A549 (cell line): ENCODE measurements at regions not wholly inside any gene's neighbourhood (a gene's known extent, or its start where the extent isn't known, plus 50 kb on each side); places are given as distances from the start of the nearest gene placed in this dataset.

Experiments
- ATAC-seq, 2 experiments: fragments of 200-7000 bp in 1 of 2; fragments of >200 bp in 1 of 2; cut with Nextera tagmentation in 1 of 2; cut with Tn5 transposase in 1 of 2; 3 replicates each; pipeline versions ENCODE4 v1.8.0 to v1.9.1; 2018 to 2020; ENCODE audit warnings: mild to moderate bottlenecking in 1 of 2, moderate library complexity in 1 of 2
- CTCF ChIA-PET: fragments of 300-600 bp; sonication (Branson Sonifier 250); formaldehyde crosslinking; extraction: SDS; loops from one replicate; lab custom pipeline; 2021; ENCODE audit warnings: antibody characterized with exemption, inconsistent platforms; lab: Yijun Ruan, JAX
- POLR2A ChIA-PET: fragments of 350-600 bp; formaldehyde crosslinking; extraction: SDS; loops from one replicate; lab custom pipeline; 2021; ENCODE audit warnings: antibody characterized with exemption, inconsistent platforms; lab: Yijun Ruan, JAX
- DNase-seq, 2 experiments: peaks; one replicate each; pipeline versions ENCODE4 v3.0.0 to v3.0.0-alpha.2; 2011 to 2016; ENCODE audit warnings: low read depth in 1 of 2, low spot score in 1 of 2
- FAIRE-seq: peaks from 2 replicates; lab custom pipeline; 2011; peaks lifted over from hg19 to GRCh38; lab: Jason Lieb, UNC
- H3K27ac ChIP-seq, 2 experiments: fragments of >200 bp; sonication (Bioruptor Twin); formaldehyde crosslinking; 3 replicates each; pipeline ENCODE4 v1.5.1; 2016 to 2017
- H3K4me1 ChIP-seq: fragments of >200 bp; sonication (Bioruptor Twin); formaldehyde crosslinking; 3 replicates; pipeline ENCODE4 v1.6.1; 2016
- H3K4me2 ChIP-seq: fragments of >200 bp; sonication (Bioruptor Twin); formaldehyde crosslinking; 3 replicates; pipeline ENCODE4 v1.6.1; 2016
- H3K4me3 ChIP-seq: fragments of >200 bp; sonication (Bioruptor Twin); formaldehyde crosslinking; 3 replicates; pipeline ENCODE4 v1.5.1; 2016
- H3K9me3 ChIP-seq: fragments of >200 bp; sonication (Bioruptor Twin); formaldehyde crosslinking; 3 replicates; pipeline ENCODE4 v1.6.1; 2016
- ATOH8 ChIP-seq: fragments of 250-450 bp; sonication (Bioruptor Pico); IDR thresholded peaks from 2 replicates; pipeline ENCODE4 v1.5.0; 2020; ENCODE audit warnings: low read depth, mild to moderate bottlenecking, moderate library complexity
- BHLHE40 ChIP-seq: IDR thresholded peaks from 2 replicates; pipeline ENCODE4 v1.6.1; 2012; ENCODE audit warnings: low read depth, low read length, inconsistent platforms
- EP300 ChIP-seq, 2 experiments: fragments of >200 bp; sonication (Bioruptor Twin); formaldehyde crosslinking; IDR thresholded peaks; 2 replicates in 1 of 2; 3 replicates in 1 of 2; pipeline ENCODE4 v1.6.1; 2016 to 2017
- ESRRA ChIP-seq: fragments of 150-350 bp; IDR thresholded peaks from 2 replicates; pipeline ENCODE4 v1.6.1; 2014; ENCODE audit warnings: mild to moderate bottlenecking, low read length, borderline replicate concordance
- FOXS1 ChIP-seq: fragments of 250-450 bp; sonication (Bioruptor Pico); IDR thresholded peaks from 2 replicates; pipeline ENCODE4 v1.5.0; 2020; ENCODE audit warnings: mild to moderate bottlenecking, moderate library complexity
- HDAC2 ChIP-seq: fragments of 200-600 bp; sonication (generic); IDR thresholded peaks from 2 replicates; pipeline ENCODE4 v1.6.1; 2016
- HMGXB4 ChIP-seq: fragments of 250-450 bp; sonication (Bioruptor Pico); IDR thresholded peaks from 2 replicates; pipeline ENCODE4 v1.5.0; 2021; ENCODE audit warnings: mild to moderate bottlenecking, moderate library complexity, borderline replicate concordance
- HOXA7 ChIP-seq: fragments of 250-450 bp; sonication (Bioruptor Pico); IDR thresholded peaks from 2 replicates; pipeline ENCODE4 v1.5.0; 2020; ENCODE audit warnings: mild to moderate bottlenecking, moderate library complexity
- HOXB13 ChIP-seq: fragments of 250-450 bp; sonication (Bioruptor Pico); IDR thresholded peaks from 2 replicates; pipeline ENCODE4 v1.5.0; 2020; ENCODE audit warnings: low read depth, mild to moderate bottlenecking, moderate library complexity
- JUN ChIP-seq, 2 experiments: fragments of >200 bp; sonication (Bioruptor Twin); formaldehyde crosslinking; IDR thresholded peaks; 2 replicates in 1 of 2; 3 replicates in 1 of 2; pipeline ENCODE4 v1.6.1; 2016 to 2017
- MAFK ChIP-seq: fragments of 450-650 bp; IDR thresholded peaks from 2 replicates; pipeline ENCODE4 v1.6.1; 2014; ENCODE audit not compliant: partially characterized antibody
- MYC ChIP-seq: IDR thresholded peaks from 2 replicates; pipeline ENCODE4 v1.6.1; 2012; ENCODE audit warnings: mild to moderate bottlenecking, inconsistent platforms, low read length, improper control_type of control experiment, borderline replicate concordance
- NFE2L2 ChIP-seq: fragments of 150-350 bp; conservative IDR thresholded peaks from 2 replicates; pipeline ENCODE4 v1.6.1; 2014; ENCODE audit warnings: low read length
- NR3C1 ChIP-seq: fragments of >200 bp; sonication (Bioruptor Twin); formaldehyde crosslinking; IDR thresholded peaks from 3 replicates; pipeline ENCODE4 v1.6.1; 2017
- PHF8 ChIP-seq: fragments of 200-600 bp; sonication (generic); IDR thresholded peaks from 2 replicates; pipeline ENCODE4 v1.6.1; 2016; ENCODE audit warnings: low read depth, mild to moderate bottlenecking, antibody characterized with exemption, moderate library complexity, borderline replicate concordance
- RARB ChIP-seq: fragments of 250-450 bp; sonication (Bioruptor Pico); IDR thresholded peaks from 2 replicates; pipeline ENCODE4 v1.8.0; 2021; ENCODE audit warnings: mild to moderate bottlenecking, moderate library complexity
- REST ChIP-seq: fragments of 200-600 bp; sonication (generic); IDR thresholded peaks from 2 replicates; pipeline ENCODE4 v1.6.1; 2016; ENCODE audit warnings: antibody characterized with exemption, mild to moderate bottlenecking, moderate library complexity
- USF2 ChIP-seq: fragments of 450-650 bp; IDR thresholded peaks from 2 replicates; pipeline ENCODE4 v1.6.1; 2014; ENCODE audit warnings: antibody characterized with exemption
- ZC3H11A ChIP-seq: fragments of 450-650 bp; IDR thresholded peaks from 2 replicates; pipeline ENCODE4 v1.6.1; 2014; ENCODE audit warnings: antibody characterized with exemption, mild to moderate bottlenecking
- ZNF302 ChIP-seq: fragments of 250-450 bp; sonication (Bioruptor Pico); IDR thresholded peaks from 2 replicates; pipeline ENCODE4 v1.9.0; 2021; ENCODE audit warnings: inconsistent platforms, mild to moderate bottlenecking, moderate library complexity
- ZSCAN20 ChIP-seq: fragments of 250-450 bp; sonication (Bioruptor Pico); IDR thresholded peaks from 2 replicates; pipeline ENCODE4 v1.8.0; 2022; ENCODE audit warnings: mild to moderate bottlenecking, moderate library complexity
- WGBS: methylation state at CpG from one replicate; pipeline ENCODE4 v1.1.6; 2017; ENCODE audit errors: missing lambda C conversion rate; 5-methylcytosine and 5-hydroxymethylcytosine counted together

GRCh38 chr9:106149956-106150355 lies 455.6 kb downstream of the TMEM38B start:
- FAIRE-seq (no peak), ATAC-seq (no peak), DNase-seq (no peak)
- Histone ChIP-seq H3K4me3 (no peak overlapping the region), H3K9me3 (no peaks in the 10 kb centered on the region), H3K4me1 (no peaks in the 10 kb centered on the region), H3K4me2 (no peak overlapping the region), H3K27ac (no peak overlapping the region)
- POLR2A ChIA-PET: no interaction called here
- WGBS: 0% methylated on average over 1 of the region's 1 CpG
- TF ChIP-seq MYC: no peak
- no peak for TF ChIP-seq ATOH8
- no peak for TF ChIP-seq NFE2L2
- no peak for TF ChIP-seq HMGXB4
- TF ChIP-seq HOXB13 (CRISPR knock-in tag): no peak
- TF ChIP-seq FOXS1: no peak
- TF ChIP-seq ZNF302 (CRISPR knock-in tag): no peak
- no peak for TF ChIP-seq JUN (IDR thresholded peaks at IDR 0.05)
- no peak for TF ChIP-seq HOXA7
- no peak for TF ChIP-seq ZSCAN20
- TF ChIP-seq PHF8: no peak
- no peak for TF ChIP-seq MAFK
- TF ChIP-seq ESRRA: no peak
- TF ChIP-seq USF2: no peak
- CTCF ChIA-PET: no interaction called here

GRCh38 chr9:106156465-106156864 lies 462.1 kb downstream of the TMEM38B start:
- no peaks in the 10 kb centered on the region for H3K4me1 ChIP-seq
- POLR2A ChIA-PET: no interaction called here
- ATAC-seq (no peak), FAIRE-seq (no peak)
- no peak overlapping the region for H3K27ac ChIP-seq
- WGBS: 84% methylated on average over 1 of the region's 1 CpG
- TF ChIP-seq ZC3H11A (no peak), RARB (CRISPR knock-in tag) (no peak), HDAC2 (no peak), FOXS1 (no peak), EP300 (IDR thresholded peaks at IDR 0.05) (no peak), NR3C1 (no peak), HMGXB4 (no peak), REST (no peak), ATOH8 (no peak), BHLHE40 (no peak), ESRRA (no peak)
- TF ChIP-seq, all 56 proteins: peak for 0
- no peak overlapping the region for H3K4me2 ChIP-seq
- no peak overlapping the region for H3K4me3 ChIP-seq
- H3K9me3 ChIP-seq: no peaks in the 10 kb centered on the region
- DNase-seq: no peak
- CTCF ChIA-PET: no interaction called here
